ENCODE measurements at regions not wholly inside any gene's neighbourhood (a gene's known extent, or its start where the extent isn't known, plus 50 kb on each side); places are given as distances from the start of the nearest gene placed in this dataset.
A peak's percentile ranks its signal among the peaks of the same experiment; 100 is the strongest.
"Not testable (repeated sequence)": the region's sequence is repeated elsewhere in the genome, so short reads cannot be mapped to it uniquely, and the experiment has no call there.

GRCh38 chr7:69398986-69399385, 199.3 kb upstream of the AUTS2 start:
- no peak for DNase-seq (ENCODE audit: low spot score)

GRCh38 chr7:69399401-69399800, 198.9 kb upstream of the AUTS2 start:
- peak; percentile 58 for DNase-seq (ENCODE audit: low spot score)

- no peak for DNase-seq (ENCODE audit: low spot score)
Measured at GRCh38 chr7:69402696-69403095, 195.6 kb upstream of the AUTS2 start.

- DNase-seq (ENCODE audit: low spot score) = no peak
Measured at GRCh38 chr7:69403169-69403568, 195.1 kb upstream of the AUTS2 start.

- no peak for DNase-seq (ENCODE audit: low spot score)
Measured at GRCh38 chr7:69411018-69411417, 187.3 kb upstream of the AUTS2 start.

- DNase-seq (ENCODE audit: low spot score) = no peak
Measured at GRCh38 chr7:69411466-69411865, 186.8 kb upstream of the AUTS2 start.

- DNase-seq (ENCODE audit: low spot score) = peak; percentile 34
Measured at GRCh38 chr7:69412331-69413146, 185.7 kb upstream of the AUTS2 start.

- DNase-seq (ENCODE audit: low spot score) = no peak
Measured at GRCh38 chr7:69414555-69414954, 183.7 kb upstream of the AUTS2 start.

GRCh38 chr7:69418869-69419670, 179.2 kb upstream of the AUTS2 start:
- no peak for DNase-seq (ENCODE audit: low spot score)

GRCh38 chr7:69419934-69420333, 178.3 kb upstream of the AUTS2 start:
- no peak for DNase-seq (ENCODE audit: low spot score)

GRCh38 chr7:69422574-69422985, 175.7 kb upstream of the AUTS2 start:
- DNase-seq (ENCODE audit: low spot score) = no peak

- DNase-seq (ENCODE audit: low spot score) = no peak
Measured at GRCh38 chr7:69426705-69427104, 171.6 kb upstream of the AUTS2 start.

- DNase-seq (ENCODE audit: low spot score) = no peak
Measured at GRCh38 chr7:69428089-69428488, 170.2 kb upstream of the AUTS2 start.

- no peak for DNase-seq (ENCODE audit: low spot score)
Measured at GRCh38 chr7:69429911-69430383, 168.3 kb upstream of the AUTS2 start.

GRCh38 chr7:69430384-69431021, 167.8 kb upstream of the AUTS2 start:
- no peak for DNase-seq (ENCODE audit: low spot score)

- no peak for DNase-seq (ENCODE audit: low spot score)
Measured at GRCh38 chr7:69431626-69432025, 166.6 kb upstream of the AUTS2 start.

- DNase-seq (ENCODE audit: low spot score) = not testable (repeated sequence)
Measured at GRCh38 chr7:69432276-69432675, 166.0 kb upstream of the AUTS2 start.

- DNase-seq (ENCODE audit: low spot score) = no peak
Measured at GRCh38 chr7:69433081-69433480, 165.2 kb upstream of the AUTS2 start.

GRCh38 chr7:69434398-69434815, 163.9 kb upstream of the AUTS2 start:
- DNase-seq (ENCODE audit: low spot score) = no peak

GRCh38 chr7:69435711-69436110, 162.6 kb upstream of the AUTS2 start:
- DNase-seq (ENCODE audit: low spot score) = no peak

GRCh38 chr7:69436946-69437345, 161.3 kb upstream of the AUTS2 start:
- DNase-seq (ENCODE audit: low spot score) = no peak

- no peak for DNase-seq (ENCODE audit: low spot score)
Measured at GRCh38 chr7:69438584-69439412, 159.5 kb upstream of the AUTS2 start.
